H1 (cell line): ENCODE measurements at regions not wholly inside any gene's neighbourhood (a gene's known extent, or its start where the extent isn't known, plus 50 kb on each side); places are given as distances from the start of the nearest gene placed in this dataset.

Experiments
- CTCF ChIP-seq, 3 experiments: IDR thresholded peaks; 1 replicate in 2 of 3; 2 replicates in 1 of 3; pipeline versions ENCODE4 v1.5.1 to v1.6.1; 2011; ENCODE audit warnings: low read length in 3 of 3, mild to moderate bottlenecking in 3 of 3, inconsistent platforms in 2 of 3, low read depth in 1 of 3, moderate library complexity in 1 of 3; ENCODE audit not compliant: insufficient read depth in 1 of 3; ENCODE audit errors: control extremely low read depth in 1 of 3
- KDM1A ChIP-seq: fragments of 200-600, 300-600 bp; sonication (generic); IDR thresholded peaks from 2 replicates; pipeline ENCODE4 v1.7.1; 2016; ENCODE audit warnings: mild to moderate bottlenecking, low read length, borderline replicate concordance
- POLR2AphosphoS5 ChIP-seq: IDR thresholded peaks from 2 replicates; pipeline ENCODE4 v1.6.1; 2011; ENCODE audit warnings: low read depth, low read length

- TF ChIP-seq CTCF (IDR thresholded peaks at IDR 0.05; ENCODE audit: control extremely low read depth in 1 of 3, insufficient read depth in 1 of 3, low read depth in 1 of 3, low read length in 3 of 3), result no peak
- TF ChIP-seq KDM1A, result peak; percentile 70; the same call in 1 of the 2 replicates
- TF ChIP-seq POLR2AphosphoS5, result no peak
These were observed 235.3 kb upstream of the TANK start for GRCh38 chr2:160924936-160925353.
